HG03103 (cell line): ENCODE measurements at regions not wholly inside any gene's neighbourhood (a gene's known extent, or its start where the extent isn't known, plus 50 kb on each side); places are given as distances from the start of the nearest gene placed in this dataset.
"Not testable (repeated sequence)": the region's sequence is repeated elsewhere in the genome, so short reads cannot be mapped to it uniquely, and the experiment has no call there.

Experiments used
- ATAC-seq: cut with Tn5 transposase; IDR thresholded peaks from one replicate; pipeline ENCODE4 v1.9.1; 2021; ENCODE audit warnings: low read depth; ENCODE audit not compliant: unreplicated experiment

GRCh38 chr10:57715233-57715632, 552.5 kb downstream of the IPMK start:
- no peak for ATAC-seq

DNA sequence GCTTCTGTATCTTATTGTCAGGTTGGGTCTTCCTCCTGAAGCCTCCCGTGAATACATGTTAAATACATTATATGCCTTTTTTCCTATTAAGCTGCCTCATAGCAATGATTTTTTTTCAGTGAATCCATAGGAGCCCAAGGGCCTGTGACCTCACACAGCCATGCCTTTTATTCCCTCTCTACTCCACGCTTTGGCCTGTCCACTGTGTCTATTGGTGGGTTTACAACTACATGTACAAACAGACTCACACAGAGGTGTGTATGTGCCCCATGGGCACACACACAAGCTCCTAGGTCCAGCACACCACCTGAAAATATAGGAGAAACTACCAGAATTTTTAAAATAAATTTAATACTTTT, 560.4 kb downstream of the IPMK start:
- no peak for ATAC-seq

DNA sequence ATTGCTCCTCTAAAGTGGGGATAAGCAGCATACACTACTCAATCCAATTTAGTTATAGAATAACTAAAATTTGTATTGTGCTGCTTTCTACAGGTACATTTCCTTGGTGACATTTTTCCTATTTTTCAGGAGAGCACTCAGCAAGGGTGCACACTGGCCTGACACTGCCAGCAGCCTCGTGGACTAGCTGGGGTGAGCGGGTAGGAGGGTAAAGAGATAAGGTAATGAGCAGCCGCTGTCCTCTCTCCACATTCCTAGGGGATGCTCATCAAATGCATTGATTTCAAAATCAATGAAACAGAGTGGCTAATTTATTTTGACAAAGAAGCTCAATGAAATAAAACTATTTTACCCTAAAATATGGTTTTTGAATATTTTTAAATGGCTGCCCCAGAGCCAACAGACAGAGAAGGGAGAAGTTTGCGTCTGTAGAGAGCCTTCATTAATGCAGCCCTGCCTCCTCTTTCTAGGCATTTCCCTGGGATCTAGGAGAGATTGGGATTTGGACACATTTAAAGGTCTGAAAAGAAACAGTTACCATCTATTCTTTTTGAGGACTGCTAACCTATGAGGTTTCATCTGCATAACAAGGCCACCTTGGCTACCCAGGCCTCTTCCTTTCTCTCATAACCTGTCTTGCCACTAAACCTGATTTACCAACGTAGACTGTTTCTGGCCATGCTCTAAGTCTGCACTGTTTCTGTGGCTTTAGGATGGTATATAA, 561.0 kb downstream of the IPMK start:
- ATAC-seq: no peak

- no peak for ATAC-seq
Observed at GRCh38 chr10:57706016-57706415, 561.7 kb downstream of the IPMK start.

- ATAC-seq: no peak
Observed at GRCh38 chr10:57699944-57700343, 567.8 kb downstream of the IPMK start.

DNA sequence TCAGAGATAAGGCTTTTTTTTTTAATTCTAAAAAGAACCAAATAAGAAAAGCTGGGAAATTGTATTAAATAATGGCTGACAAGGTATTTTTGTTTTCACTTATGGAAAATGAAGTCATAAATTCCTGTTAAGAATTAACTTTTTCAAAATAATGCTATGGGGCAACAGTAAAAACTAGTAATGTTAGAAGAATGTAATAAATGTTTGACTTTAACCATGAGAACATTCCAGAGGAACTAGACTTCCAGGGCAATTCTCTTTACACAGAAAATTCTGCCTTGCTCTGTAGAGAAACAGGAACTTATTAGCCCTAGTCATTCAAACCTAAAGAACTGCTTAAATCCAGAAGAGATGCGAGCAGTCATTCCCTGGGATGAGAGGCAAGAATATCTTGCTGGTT, 571.1 kb downstream of the IPMK start:
- ATAC-seq: no peak

DNA sequence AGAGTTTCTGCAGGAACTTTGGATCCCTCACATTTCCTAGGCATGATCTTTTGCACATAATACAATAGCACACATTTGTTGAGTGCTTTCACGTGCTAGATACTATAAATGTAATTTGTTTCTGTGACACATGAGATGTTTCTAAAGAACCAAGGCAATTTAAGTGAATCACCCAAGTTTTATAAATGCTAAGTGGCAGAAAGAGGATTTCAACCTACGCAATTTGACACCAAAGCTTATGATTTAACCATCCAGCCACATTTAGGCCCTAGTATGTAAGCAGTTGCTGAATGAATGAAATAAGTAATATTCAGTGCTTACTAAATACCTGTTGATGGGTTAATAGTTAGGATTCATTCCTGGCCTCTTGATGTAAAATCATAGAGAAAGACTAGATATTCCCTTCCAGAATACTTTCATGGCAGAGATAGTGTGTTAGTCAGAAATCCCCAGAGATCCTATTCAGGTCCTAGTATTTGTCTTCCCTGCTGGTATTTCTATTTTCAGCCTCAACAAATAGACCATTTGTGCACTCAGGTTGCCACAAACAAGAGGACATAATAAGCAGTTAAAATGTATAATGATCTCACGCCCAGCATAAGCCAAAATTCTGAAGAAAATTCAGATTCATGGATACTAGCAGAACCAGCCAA, 572.6 kb downstream of the IPMK start:
- no peak for ATAC-seq

DNA sequence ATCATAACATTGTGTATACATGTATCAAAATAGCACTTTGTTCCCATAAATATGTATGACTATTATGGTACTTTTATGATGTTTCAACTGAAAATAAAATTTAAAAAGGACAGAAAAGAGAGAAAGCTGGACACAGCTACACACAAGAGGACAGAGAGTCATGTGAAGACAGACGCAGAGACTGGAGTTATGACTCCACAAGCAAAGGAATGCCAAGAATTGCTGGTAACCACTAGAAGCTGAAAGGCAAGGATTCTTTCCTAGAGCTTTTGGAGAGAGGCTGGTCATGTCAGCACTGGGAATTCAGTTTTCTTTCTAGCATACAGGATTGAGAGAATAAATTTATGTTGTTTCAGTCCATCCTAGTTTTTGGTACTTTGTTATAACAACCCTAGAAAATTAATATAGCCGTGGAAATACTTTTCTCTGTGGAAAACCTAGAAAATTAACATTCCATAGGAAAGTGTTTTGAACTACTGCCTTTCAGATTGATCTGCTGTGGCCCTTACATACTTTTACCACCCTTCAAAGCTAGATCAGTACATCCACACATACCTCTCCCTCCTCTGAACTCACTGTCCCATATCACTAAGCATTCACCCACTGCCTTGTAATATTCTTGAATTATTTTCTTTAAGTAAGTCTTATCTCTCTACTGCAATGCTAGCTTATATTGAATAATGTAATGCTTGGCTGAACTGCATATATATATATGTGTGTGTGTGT, 575.3 kb downstream of the IPMK start:
- ATAC-seq: no peak

GRCh38 chr10:57689596-57690297, 577.9 kb downstream of the IPMK start:
- no peak for ATAC-seq

DNA sequence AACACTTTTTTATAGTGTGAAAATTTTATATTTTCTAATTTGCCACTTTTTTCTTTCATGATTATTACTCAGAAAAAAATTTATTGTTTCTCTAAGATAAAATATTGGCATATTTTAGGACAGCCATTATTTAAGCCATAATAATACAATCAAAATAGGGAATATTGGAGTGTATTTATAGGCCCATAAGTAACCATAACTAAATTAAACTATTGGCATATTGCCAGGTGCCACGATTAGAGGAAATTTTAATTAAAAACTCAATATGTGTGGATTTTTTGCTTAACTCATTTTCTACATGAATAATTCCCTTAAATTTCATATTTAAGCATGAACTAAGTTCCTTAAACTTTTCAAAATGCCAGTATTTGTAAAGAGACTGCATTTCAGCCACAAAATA, 587.8 kb downstream of the IPMK start:
- ATAC-seq: no peak

DNA sequence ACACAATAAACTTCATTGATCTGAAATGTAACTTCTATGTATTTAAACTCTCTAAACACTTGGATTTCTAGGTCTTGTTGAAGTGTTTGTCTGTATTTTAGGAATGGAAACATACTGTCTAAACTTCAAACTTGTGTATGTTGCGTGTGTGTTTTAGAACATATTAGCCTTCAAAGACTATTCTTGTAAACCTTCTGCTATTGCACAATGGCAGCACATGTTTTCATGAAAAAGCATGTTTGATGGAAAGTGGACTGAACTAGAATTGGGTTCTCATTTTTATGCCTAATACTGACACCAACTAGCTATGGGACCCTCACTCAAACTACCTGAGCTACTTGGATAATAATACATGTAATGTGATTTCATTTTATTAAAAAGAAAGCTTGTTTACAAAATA, 592.6 kb downstream of the IPMK start:
- no peak for ATAC-seq

DNA sequence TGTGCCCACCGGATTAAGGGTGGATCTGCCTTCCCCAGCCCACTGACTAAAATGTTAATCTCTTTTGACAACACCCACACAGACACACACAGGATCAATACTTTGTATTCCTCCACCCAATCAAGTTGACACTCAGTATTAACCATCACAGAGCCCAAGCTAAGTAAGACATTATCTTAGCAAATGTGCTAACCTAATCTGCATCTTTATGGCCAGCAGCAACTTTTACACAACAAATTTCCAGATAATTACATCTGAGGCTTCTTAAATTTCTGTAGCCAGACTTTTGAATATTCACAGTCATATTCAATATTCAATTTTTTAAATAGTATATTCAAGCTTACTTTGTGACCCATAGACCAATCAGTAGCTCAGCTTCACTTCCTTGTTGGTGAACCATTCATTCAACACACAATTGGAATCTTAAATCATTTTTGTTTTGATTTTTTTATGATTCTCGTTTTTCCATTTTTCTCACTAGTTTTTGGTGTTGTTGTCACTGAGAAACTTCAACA, 594.2 kb downstream of the IPMK start:
- no peak for ATAC-seq

DNA sequence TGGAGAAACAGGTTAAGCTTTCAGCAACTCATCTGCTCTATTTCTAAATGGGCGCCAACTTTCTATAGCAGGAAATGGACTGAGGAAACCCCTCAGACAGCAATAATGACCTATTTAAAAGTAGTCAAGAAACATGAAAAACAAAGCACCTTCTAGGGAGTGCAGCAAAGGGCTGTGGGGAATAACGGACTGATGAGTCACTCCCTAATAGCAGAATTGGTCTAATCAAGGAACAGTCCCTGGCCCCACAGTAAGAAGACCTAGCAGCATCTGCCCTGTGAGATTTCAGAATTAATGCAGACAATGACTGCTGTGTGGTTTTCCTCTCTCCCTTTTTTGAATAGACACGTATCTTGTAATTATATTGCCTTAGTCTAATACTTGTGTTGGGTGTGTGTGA, 602.9 kb downstream of the IPMK start:
- no peak for ATAC-seq

DNA sequence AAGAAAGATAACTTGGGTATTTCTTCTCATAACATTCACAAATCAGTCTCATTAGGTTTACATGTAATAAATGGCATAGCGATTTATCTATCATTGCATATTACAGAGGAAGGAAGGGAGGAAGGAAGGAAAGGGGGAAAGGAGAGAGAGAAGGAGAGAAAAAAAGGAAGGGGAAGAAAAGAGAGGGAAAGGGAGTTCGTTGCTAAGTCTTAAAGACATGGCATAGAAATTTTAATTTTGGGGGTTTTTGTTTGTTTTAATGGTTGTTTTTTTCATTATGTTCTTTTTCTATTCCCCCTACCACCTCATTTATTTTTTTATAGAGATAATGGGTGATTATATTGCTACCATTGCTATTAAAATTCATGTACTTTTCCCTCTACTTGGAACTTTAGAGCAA, 604.3 kb downstream of the IPMK start:
- no peak for ATAC-seq

GRCh38 chr10:57661206-57661605, 606.5 kb downstream of the IPMK start:
- no peak for ATAC-seq

DNA sequence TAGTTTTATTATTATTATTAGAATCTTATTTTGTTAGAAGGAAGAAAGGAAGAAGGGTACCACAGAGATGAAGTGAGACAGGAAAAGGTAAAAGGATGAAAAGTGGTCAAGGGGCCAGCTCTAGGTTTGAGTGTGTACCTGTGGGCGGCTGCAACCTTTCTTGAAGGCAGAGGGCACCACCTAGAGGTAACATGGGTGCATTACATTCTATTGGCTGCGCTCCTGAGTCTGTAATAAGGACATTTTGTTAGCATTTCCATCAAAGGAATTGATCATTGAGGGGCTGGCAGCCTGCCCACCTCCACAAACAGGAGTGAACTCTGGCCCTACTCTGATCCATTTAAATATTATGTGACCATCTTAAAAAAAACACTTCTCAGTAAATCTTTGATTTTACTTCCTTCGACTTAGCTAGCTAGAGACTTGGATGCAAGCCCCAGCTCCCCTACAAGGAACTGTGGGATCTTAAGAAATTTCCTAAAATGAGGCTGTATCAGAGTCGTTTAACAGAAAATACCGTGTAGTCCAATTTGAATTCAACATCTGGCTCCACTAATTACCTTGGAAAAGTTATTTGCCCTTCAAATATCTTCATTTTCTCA, 610.4 kb downstream of the IPMK start:
- peak; percentile 94 for ATAC-seq

GRCh38 chr10:57654856-57655255, 612.8 kb downstream of the IPMK start:
- ATAC-seq: no peak

GRCh38 chr10:57645108-57645507, 622.6 kb downstream of the IPMK start:
- ATAC-seq: not testable (repeated sequence)

GRCh38 chr10:57638411-57638810, 629.3 kb downstream of the IPMK start:
- ATAC-seq: no peak

- ATAC-seq: no peak
Observed at GRCh38 chr10:57628592-57629284, 639.0 kb downstream of the IPMK start.
